NB4 (cell line): ENCODE measurements at regions not wholly inside any gene's neighbourhood (a gene's known extent, or its start where the extent isn't known, plus 50 kb on each side); places are given as distances from the start of the nearest gene placed in this dataset.

ENCODE experiments used
- DNase-seq: peaks from one replicate; pipeline ENCODE4 v3.0.0; 2010; ENCODE audit warnings: low read depth
- H3K4me3 ChIP-seq: one replicate; pipeline ENCODE4 v1.5.1; 2011; ENCODE audit warnings: mild to moderate bottlenecking, low read depth, low read length, moderate library complexity
- MYC ChIP-seq: IDR thresholded peaks from 2 replicates; pipeline ENCODE4 v1.6.1; 2011; ENCODE audit warnings: low read depth, low read length
- POLR2A ChIP-seq: IDR thresholded peaks from 2 replicates; pipeline ENCODE4 v1.6.1; 2011; ENCODE audit warnings: mild to moderate bottlenecking; ENCODE audit not compliant: insufficient read length; ENCODE audit errors: extremely low read depth
- TF ChIP-seq, protein P1 (sequence below): IDR thresholded peaks from 2 replicates; pipeline ENCODE4 v1.6.1; 2011; ENCODE audit warnings: low read depth, low read length
- TF ChIP-seq, protein P2 (sequence below): IDR thresholded peaks from one replicate; pipeline ENCODE4 v1.5.1; 2012; ENCODE audit warnings: low read depth, low read length

DNA sequence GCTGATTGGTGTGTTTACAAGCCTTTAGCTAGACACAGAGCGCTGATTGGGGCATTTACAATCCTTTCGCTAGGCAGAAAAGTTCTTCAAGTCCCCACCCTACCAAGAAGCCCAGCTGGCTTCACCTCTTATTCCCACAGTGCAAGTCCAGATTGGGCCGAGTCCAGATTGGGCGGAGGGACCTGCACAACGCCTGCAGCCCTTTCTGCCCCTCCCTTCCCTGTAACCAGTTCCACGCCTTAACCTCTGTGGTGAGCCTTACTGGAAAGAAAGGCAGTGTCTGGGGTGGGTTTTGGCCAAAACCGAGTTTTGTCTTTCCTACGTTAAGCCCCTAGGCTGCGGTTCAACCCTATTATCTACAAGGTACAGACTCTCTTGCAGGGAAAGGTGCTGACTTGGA, 268.7 kb downstream of the ZEB1 start:
- no peak overlapping the region for H3K4me3 ChIP-seq
- no peak for TF ChIP-seq MYC
- no peak for TF ChIP-seq POLR2A
- TF ChIP-seq, protein P1, sequence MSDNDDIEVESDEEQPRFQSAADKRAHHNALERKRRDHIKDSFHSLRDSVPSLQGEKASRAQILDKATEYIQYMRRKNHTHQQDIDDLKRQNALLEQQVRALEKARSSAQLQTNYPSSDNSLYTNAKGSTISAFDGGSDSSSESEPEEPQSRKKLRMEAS = no peak
- TF ChIP-seq, protein P2, sequence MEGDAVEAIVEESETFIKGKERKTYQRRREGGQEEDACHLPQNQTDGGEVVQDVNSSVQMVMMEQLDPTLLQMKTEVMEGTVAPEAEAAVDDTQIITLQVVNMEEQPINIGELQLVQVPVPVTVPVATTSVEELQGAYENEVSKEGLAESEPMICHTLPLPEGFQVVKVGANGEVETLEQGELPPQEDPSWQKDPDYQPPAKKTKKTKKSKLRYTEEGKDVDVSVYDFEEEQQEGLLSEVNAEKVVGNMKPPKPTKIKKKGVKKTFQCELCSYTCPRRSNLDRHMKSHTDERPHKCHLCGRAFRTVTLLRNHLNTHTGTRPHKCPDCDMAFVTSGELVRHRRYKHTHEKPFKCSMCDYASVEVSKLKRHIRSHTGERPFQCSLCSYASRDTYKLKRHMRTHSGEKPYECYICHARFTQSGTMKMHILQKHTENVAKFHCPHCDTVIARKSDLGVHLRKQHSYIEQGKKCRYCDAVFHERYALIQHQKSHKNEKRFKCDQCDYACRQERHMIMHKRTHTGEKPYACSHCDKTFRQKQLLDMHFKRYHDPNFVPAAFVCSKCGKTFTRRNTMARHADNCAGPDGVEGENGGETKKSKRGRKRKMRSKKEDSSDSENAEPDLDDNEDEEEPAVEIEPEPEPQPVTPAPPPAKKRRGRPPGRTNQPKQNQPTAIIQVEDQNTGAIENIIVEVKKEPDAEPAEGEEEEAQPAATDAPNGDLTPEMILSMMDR = no peak
- DNase-seq = no peak

DNA sequence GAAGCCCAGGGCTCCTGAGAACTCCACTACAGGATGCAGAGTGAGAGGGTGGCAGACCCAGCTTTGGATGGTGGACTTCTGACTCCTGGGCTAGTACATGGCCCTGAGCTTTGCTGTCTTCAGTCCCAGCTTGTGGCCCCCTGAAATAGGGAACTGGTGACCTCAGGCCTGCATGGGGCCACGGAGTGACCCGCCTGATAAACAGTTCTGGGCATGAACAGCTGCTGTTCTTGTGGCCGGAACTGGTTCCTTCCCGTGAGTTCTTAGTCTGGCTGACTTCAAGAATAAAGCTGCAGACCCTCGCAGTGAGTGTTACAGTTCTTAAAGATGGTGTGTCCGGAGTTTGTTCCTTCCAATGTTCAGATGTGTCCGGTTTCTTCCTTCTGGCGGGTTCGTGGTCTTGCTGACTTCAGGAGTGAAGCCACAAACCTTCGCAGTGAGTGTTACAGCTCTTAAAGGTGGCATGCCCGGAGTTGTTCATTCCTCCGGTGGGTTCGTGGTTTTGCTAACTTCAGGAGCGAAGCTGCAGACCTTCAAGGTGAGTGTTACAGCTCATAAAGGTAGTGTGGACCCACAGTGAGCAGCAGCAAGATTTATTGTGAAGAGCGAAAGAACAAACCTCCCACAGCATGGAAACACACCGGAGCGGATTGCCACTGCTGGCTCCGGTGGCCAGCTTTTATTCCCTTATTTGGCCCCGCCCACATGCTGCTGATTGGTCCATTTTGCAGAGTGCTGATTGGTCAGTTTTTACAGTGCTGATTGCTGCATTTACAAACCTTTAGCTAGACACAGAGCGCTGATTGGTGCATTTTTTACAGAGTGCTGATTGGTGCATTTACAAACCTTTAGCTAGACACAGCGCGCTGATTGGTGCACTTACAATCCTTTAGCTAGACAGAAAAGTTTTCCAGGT, 268.0 kb downstream of the ZEB1 start:
- TF ChIP-seq, protein P1 = no peak
- no peak for TF ChIP-seq POLR2A
- no peak for TF ChIP-seq MYC
- TF ChIP-seq, protein P2 = no peak
- no peak overlapping the region for H3K4me3 ChIP-seq

DNA sequence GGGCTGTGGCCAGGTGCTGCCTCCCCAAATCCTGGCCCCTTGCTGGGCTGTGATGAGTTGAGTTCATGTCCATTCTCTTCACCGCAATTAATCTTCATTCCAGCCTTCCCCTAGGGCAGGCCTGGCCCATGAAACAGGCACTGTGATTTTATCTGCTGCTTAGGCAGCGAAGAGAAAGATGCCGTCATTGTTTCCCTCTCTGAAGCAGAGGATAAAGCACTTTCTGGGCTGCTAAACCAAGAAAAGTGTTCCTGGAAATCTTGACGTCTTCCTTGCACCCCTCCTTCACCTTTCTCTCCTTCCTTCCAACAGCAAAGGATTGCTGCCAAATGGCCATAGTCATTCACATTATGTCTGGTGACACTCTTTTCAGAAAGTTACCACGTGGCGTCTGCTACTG, 265.9 kb downstream of the ZEB1 start:
- no peak overlapping the region for H3K4me3 ChIP-seq
- DNase-seq = no peak
- TF ChIP-seq POLR2A = no peak
- TF ChIP-seq, protein P2 = no peak
- TF ChIP-seq MYC = no peak
- TF ChIP-seq, protein P1 = no peak

More for the DNA sequence above, 268.0 kb downstream of the ZEB1 start:
- DNase-seq = no peak

DNA sequence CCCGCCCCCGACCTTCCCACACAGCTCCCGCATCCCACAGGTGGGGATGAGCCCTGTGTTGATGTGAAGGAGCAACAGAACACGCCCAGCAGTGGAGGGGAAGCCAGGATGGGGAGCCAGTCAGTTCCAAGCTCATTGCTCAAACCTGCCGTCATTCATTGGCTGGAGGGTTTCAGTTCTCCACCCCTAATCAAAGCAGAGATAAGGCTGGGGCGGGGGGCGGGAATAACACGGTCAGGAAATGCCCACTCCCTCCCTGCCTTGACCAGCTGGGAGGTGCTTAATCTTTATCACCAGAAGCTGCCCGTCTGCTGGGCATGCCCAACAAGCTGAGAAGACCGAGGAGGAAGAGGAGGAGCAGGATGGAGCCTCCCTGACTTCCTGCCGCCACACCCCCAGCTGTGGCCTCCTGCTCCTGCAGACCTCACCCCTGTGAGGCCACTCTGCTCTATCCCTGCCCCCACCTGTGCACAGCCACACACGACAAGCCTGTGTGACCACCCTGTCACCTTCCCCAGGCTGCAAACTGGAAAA, 265.1 kb downstream of the ZEB1 start:
- TF ChIP-seq, protein P2 = no peak
- TF ChIP-seq POLR2A = no peak
- TF ChIP-seq, protein P1 = no peak
- no peak for TF ChIP-seq MYC

DNA sequence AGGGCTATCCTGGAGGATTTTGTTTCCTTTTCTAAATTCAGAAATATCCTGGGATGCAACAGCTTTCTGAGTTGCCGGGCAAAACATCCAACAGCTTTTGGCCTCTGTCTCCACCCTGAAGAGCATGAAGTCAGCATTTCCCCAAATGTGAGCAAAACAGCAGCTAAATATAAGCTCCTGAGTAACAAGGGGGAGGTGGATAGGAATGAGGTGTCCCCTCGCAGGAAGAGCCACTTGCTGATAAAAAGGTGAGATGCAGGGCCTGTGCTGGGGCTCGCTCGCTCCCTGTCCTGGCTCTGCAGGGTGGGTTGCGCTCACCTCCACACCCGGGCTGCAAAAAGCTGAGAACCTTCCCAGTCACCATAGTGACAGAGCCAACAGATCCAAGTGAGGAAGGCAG, 264.3 kb downstream of the ZEB1 start:
- TF ChIP-seq POLR2A (no peak), MYC (no peak)
- TF ChIP-seq, protein P1 = no peak
- TF ChIP-seq, protein P2 = no peak
- DNase-seq = no peak
- H3K4me3 ChIP-seq = no peak overlapping the region

More for the DNA sequence above, 265.1 kb downstream of the ZEB1 start:
- DNase-seq = no peak
- H3K4me3 ChIP-seq = no peak overlapping the region
